ENCODE measurements at regions not wholly inside any gene's neighbourhood (a gene's known extent, or its start where the extent isn't known, plus 50 kb on each side); places are given as distances from the start of the nearest gene placed in this dataset.
"Not testable (repeated sequence)": the region's sequence is repeated elsewhere in the genome, so short reads cannot be mapped to it uniquely, and the experiment has no call there.

- not testable (repeated sequence) for TF ChIP-seq CTCF, POLR2AphosphoS5, POLR2A, EP300 (IDR thresholded peaks at IDR 0.05)
These were observed 170.2 kb upstream of the OR4C13 start for GRCh38 chr11:49782000-49782399.
